GM12865 (cell line): ENCODE measurements at regions not wholly inside any gene's neighbourhood (a gene's known extent, or its start where the extent isn't known, plus 50 kb on each side); places are given as distances from the start of the nearest gene placed in this dataset.
A peak's percentile ranks its signal among the peaks of the same experiment; 100 is the strongest.
"Not testable (repeated sequence)": the region's sequence is repeated elsewhere in the genome, so short reads cannot be mapped to it uniquely, and the experiment has no call there.

Experiments
- DNase-seq: peaks from one replicate; pipeline ENCODE4 v3.0.0; 2010; ENCODE audit warnings: low read depth
- H3K4me3 ChIP-seq: 2 replicates; pipeline ENCODE4 v1.5.1; 2011; ENCODE audit warnings: mild to moderate bottlenecking, low read depth, low read length, control low read depth
- TF ChIP-seq, protein P1 (sequence below): IDR thresholded peaks from 2 replicates; pipeline ENCODE4 v1.5.1; 2011; ENCODE audit warnings: low read length, control low read depth, low read depth, inconsistent platforms; ENCODE audit not compliant: insufficient read depth; ENCODE audit errors: missing control alignments

DNA sequence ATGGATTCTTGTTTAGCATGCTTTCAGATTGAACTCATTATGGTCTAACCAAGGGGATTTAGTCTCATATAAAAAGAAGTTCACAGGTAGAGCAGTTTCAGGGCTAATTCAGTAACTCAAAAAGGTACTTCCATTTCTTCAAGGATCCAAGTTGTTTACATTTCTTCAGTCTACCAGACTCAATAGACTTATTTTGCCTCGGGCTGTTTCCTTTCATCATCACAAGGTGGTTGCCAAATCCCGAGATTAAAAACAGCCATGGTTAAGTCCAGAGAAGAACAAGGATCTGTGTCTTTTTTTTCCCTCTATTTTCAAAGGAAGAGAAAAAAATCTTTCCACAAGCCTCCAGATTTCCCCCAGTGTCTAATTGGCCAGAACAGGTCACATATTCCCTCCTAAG is 69.8 kb upstream of the SNX9 start:
- H3K4me3 ChIP-seq: no peak overlapping the region
- DNase-seq: no peak
- TF ChIP-seq, protein P1, sequence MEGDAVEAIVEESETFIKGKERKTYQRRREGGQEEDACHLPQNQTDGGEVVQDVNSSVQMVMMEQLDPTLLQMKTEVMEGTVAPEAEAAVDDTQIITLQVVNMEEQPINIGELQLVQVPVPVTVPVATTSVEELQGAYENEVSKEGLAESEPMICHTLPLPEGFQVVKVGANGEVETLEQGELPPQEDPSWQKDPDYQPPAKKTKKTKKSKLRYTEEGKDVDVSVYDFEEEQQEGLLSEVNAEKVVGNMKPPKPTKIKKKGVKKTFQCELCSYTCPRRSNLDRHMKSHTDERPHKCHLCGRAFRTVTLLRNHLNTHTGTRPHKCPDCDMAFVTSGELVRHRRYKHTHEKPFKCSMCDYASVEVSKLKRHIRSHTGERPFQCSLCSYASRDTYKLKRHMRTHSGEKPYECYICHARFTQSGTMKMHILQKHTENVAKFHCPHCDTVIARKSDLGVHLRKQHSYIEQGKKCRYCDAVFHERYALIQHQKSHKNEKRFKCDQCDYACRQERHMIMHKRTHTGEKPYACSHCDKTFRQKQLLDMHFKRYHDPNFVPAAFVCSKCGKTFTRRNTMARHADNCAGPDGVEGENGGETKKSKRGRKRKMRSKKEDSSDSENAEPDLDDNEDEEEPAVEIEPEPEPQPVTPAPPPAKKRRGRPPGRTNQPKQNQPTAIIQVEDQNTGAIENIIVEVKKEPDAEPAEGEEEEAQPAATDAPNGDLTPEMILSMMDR: no peak

DNA sequence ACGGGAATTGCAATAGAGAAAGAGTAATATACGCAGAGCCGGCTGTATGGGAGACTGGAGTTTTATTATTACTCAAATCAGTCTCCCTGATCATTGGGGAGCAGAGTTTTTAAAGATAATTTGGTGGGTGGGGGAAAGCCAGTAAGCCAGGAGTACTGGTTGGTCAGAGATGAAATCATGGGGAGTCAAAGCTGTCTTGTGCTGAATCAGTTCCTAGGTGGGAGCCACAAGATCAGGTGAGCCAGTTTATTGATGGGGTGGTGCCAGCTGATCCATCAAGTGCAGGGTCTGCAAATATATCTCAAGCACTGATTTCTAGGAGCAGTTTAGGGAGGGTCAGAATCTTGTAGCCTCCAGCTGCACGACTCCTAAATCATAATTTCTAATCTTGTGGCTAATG is 69.2 kb upstream of the SNX9 start:
- not testable (repeated sequence) for H3K4me3 ChIP-seq, DNase-seq

DNA sequence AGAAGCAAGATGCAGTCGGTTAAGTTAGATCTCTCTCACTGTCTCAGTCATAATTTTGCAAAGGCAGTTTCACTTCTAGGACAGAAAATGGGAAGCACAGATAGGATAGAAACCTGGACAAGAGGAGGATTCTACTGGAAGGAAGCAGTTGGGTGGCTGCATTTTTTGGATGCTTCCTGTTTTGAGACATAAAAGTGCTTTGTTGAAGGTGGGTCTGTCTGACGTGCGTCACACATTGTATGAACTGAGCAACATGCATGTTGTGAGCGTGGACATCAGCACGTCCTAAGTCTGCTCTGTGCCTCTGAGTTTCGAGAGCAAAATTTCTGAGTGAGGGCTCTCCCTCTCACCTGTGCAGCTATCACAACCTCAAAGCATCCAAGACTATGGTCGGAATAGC is 68.7 kb upstream of the SNX9 start:
- H3K4me3 ChIP-seq: no peak overlapping the region
- DNase-seq: no peak
- TF ChIP-seq, protein P1: no peak

GRCh38 chr6:157755032-157755745 is 67.9 kb upstream of the SNX9 start:
- TF ChIP-seq, protein P1: no peak
- H3K4me3 ChIP-seq: no peak overlapping the region
- DNase-seq: no peak

DNA sequence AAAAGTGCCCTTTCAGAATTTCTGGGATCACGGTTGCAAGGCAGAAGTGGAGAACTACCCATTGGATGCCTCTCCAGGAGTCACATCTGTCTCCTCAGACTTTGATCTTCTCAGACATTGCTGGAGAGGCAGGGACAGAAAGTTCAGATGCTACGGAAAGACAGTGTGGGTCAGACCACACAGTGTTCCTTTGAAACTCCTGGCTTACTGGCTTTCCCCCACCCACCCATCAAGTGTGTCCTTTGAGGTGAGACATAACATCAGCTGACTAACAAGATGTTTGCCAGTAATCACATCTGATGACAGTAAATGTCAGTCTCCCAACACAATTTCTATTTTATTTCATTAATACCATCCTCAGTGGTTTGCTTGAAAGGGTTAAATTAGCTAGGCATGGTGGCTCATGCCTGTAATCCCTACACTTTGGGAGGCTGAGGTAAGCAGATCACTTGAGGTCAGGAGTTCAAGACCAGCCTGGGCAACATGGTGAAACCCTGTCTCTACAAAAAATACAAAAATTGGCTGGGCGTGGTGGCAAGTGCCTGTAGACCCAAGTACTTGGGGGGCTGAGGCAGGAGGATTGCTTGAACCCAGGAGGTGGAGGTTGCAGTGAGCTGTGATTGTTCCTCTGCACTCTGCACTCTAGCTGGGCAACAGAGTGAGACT is 67.2 kb upstream of the SNX9 start:
- TF ChIP-seq, protein P1: no peak
- DNase-seq: no peak
- no peak overlapping the region for H3K4me3 ChIP-seq

DNA sequence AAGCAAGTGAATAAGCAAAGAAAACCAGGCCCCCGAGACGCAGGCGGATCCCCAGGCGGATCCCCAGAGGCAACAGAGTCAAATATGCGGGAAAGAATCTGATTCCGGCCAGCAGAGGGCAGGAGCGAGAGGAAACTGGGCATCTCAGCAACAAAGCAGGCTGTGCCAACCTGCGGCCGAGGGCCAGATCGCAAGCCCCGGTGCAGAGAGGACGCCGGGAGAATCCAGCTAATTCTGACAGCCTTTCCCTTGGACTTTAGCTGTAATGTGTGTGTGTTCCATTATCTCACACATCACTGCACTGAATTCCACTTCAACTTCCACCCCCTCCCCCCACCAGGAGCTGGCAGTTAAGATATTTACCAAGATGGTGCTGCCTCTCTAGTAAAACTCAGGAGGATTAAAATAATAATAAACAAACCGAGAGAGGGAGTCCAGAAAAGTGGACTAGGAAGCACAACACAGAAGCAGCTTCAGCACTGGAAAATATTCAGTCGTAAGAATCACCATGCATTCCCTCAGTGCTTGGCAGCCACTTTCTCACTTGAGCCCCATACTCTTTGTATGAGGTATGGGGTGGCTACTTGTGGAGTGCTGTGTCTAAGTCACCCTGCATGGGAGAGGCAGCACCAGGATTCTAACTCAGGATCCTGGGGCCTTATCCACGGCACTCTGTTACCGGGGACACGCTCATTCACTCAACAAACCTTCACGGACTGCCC is 66.2 kb upstream of the SNX9 start:
- TF ChIP-seq, protein P1: peak; percentile 74
- no peak overlapping the region for H3K4me3 ChIP-seq
- DNase-seq: peak; percentile 79
